ENCODE measurements at regions not wholly inside any gene's neighbourhood (a gene's known extent, or its start where the extent isn't known, plus 50 kb on each side); places are given as distances from the start of the nearest gene placed in this dataset.
"Not testable (repeated sequence)": the region's sequence is repeated elsewhere in the genome, so short reads cannot be mapped to it uniquely, and the experiment has no call there.

- DNase-seq, result not testable (repeated sequence)
Measured at GRCh38 chr14:54266616-54267015, 130.2 kb upstream of the CDKN3 start.

GRCh38 chr14:54267172-54267571 lies 129.6 kb upstream of the CDKN3 start:
- no peak for DNase-seq

- no peak for DNase-seq
Measured at GRCh38 chr14:54275997-54276725, 120.6 kb upstream of the CDKN3 start.

GRCh38 chr14:54278087-54278486 lies 118.7 kb upstream of the CDKN3 start:
- DNase-seq, result no peak

- no peak for DNase-seq
Measured at GRCh38 chr14:54278665-54279295, 118.0 kb upstream of the CDKN3 start.

GRCh38 chr14:54282849-54283248 lies 114.0 kb upstream of the CDKN3 start:
- no peak for DNase-seq

- DNase-seq, result no peak
Measured at GRCh38 chr14:54285030-54285429, 111.8 kb upstream of the CDKN3 start.

GRCh38 chr14:54291491-54292191 lies 105.2 kb upstream of the CDKN3 start:
- no peak for DNase-seq

- DNase-seq, result no peak
Measured at GRCh38 chr14:54294802-54295201, 102.0 kb upstream of the CDKN3 start.

GRCh38 chr14:54299410-54300363 lies 97.1 kb upstream of the CDKN3 start:
- DNase-seq, result no peak

- no peak for DNase-seq
Measured at GRCh38 chr14:54300881-54301280, 95.9 kb upstream of the CDKN3 start.

GRCh38 chr14:54301359-54301758 lies 95.4 kb upstream of the CDKN3 start:
- no peak for DNase-seq

- no peak for DNase-seq
Measured at GRCh38 chr14:54306806-54307205, 90.0 kb upstream of the CDKN3 start.

- DNase-seq, result no peak
Measured at GRCh38 chr14:54309615-54310014, 87.2 kb upstream of the CDKN3 start.

GRCh38 chr14:54310151-54310850 lies 86.5 kb upstream of the CDKN3 start:
- no peak for DNase-seq

GRCh38 chr14:54310851-54311228 lies 86.0 kb upstream of the CDKN3 start:
- no peak for DNase-seq

GRCh38 chr14:54312166-54312801 lies 84.5 kb upstream of the CDKN3 start:
- no peak for DNase-seq

- DNase-seq, result no peak
Measured at GRCh38 chr14:54314365-54315104, 82.3 kb upstream of the CDKN3 start.

GRCh38 chr14:54316652-54317051 lies 80.2 kb upstream of the CDKN3 start:
- no peak for DNase-seq

- DNase-seq, result no peak
Measured at GRCh38 chr14:54317391-54317790, 79.4 kb upstream of the CDKN3 start.

GRCh38 chr14:54322246-54322645 lies 74.6 kb upstream of the CDKN3 start:
- no peak for DNase-seq

All from CD4-positive, alpha-beta T cell treated with Interferon gamma for 1 hour (primary cell).